GM12875 (cell line): ENCODE measurements at regions not wholly inside any gene's neighbourhood (a gene's known extent, or its start where the extent isn't known, plus 50 kb on each side); places are given as distances from the start of the nearest gene placed in this dataset.

Source experiments
- H3K4me3 ChIP-seq: one replicate; pipeline ENCODE4 v1.5.1; 2011; ENCODE audit warnings: low read depth, low read length, control low read depth
- CTCF ChIP-seq: IDR thresholded peaks from 2 replicates; pipeline ENCODE4 v1.5.1; 2011; ENCODE audit warnings: low read depth, mild to moderate bottlenecking, control low read depth, inconsistent platforms, low read length, moderate library complexity, borderline replicate concordance; ENCODE audit not compliant: insufficient read depth

DNA sequence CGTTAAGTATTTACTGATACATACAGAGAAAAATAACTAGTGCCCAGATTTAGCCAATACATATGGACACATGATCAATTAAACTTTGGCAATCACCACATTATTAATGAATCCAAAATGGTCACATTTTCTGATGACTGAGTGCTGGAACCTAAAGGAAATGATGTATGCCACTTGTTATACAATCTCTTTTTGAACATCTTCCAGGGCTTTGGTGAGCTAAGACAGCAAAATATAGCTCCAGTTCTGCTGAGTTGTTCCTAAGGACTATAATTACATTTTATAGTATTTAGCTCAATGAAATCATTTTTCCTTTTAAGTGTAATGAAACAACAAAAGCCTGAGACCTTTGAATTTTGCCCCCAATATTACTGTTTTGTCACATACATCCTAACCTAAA, 329.1 kb upstream of the ATP2B1 start:
- H3K4me3 ChIP-seq = no peak overlapping the region
- TF ChIP-seq CTCF = no peak

DNA sequence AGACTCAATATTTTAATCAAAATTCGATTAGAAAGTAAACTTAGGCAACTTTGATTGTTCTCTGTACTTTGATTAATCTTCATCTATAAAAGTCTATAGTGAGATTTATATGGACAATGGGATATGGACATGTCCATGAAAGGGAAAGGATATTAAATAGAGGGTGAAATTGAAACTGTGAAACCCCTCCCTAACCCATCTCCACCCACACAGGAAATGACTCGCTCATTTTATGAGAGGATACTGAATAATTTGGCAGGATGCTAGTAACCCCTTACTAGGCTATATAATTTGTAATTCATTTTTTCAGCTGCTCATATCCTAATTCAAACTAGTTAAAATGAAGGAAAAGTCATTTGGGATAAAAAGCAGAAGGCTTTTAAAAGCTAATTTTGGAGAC, 328.0 kb upstream of the ATP2B1 start:
- no peak overlapping the region for H3K4me3 ChIP-seq
- no peak for TF ChIP-seq CTCF

- H3K4me3 ChIP-seq = no peak overlapping the region
- no peak for TF ChIP-seq CTCF
Observed at GRCh38 chr12:90030726-90031125, 322.1 kb upstream of the ATP2B1 start.

DNA sequence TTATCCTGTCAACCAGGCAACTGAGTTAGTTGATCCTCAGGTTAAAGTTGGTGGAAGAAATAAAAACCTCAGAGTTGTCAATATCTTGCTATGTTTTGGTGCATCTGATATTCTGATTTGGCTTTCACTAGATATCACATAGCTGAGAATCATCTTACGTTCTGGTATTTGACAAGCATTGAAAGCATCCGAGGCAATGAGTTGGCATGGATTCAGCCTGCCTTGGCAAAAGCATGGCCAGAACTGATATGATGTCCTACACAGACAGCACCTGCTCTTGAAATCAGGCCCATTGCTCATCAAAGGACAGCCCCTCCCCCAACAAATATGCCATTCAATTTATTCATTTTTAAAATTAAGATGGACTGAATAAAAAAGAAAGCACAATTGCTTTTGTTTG, 320.7 kb upstream of the ATP2B1 start:
- TF ChIP-seq CTCF = no peak
- H3K4me3 ChIP-seq = no peak overlapping the region

GRCh38 chr12:90028635-90029051, 320.0 kb upstream of the ATP2B1 start:
- H3K4me3 ChIP-seq = no peak overlapping the region
- TF ChIP-seq CTCF = no peak

GRCh38 chr12:90027889-90028634, 319.4 kb upstream of the ATP2B1 start:
- no peak for TF ChIP-seq CTCF
- H3K4me3 ChIP-seq = no peak overlapping the region

- no peak overlapping the region for H3K4me3 ChIP-seq
- TF ChIP-seq CTCF = no peak
Observed at GRCh38 chr12:90027041-90027440, 318.4 kb upstream of the ATP2B1 start.
